ENCODE measurements at regions not wholly inside any gene's neighbourhood (a gene's known extent, or its start where the extent isn't known, plus 50 kb on each side); places are given as distances from the start of the nearest gene placed in this dataset.
"Not testable (repeated sequence)": the region's sequence is repeated elsewhere in the genome, so short reads cannot be mapped to it uniquely, and the experiment has no call there.

- DNase-seq, result peak; percentile 75
Measured at GRCh38 chr1:58249737-58250586, 296.6 kb downstream of the OMA1 start.

GRCh38 chr1:58249388-58249736, 297.2 kb downstream of the OMA1 start:
- no peak for DNase-seq

DNA sequence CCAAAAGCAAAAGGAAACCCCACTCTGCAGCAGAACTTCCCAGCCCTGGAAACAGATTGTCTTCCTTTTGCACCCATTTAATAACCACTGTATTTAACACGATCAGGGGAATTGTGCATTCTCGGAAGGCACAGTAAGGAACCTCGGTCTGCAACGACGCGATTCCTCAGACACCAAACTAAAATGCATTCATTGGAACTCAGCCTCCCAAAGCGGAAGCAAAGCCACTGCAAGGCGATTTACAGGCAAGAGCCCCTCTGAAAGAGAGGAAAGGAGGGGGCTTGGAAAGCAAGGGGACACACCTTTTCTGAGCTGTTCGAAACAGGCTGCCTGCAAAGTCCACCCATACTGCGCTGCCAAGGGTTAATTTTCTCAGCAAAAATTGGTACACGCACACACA, 297.7 kb downstream of the OMA1 start:
- peak; percentile 34 for DNase-seq

- no peak for DNase-seq
Measured at GRCh38 chr1:58248072-58248471, 298.5 kb downstream of the OMA1 start.

DNA sequence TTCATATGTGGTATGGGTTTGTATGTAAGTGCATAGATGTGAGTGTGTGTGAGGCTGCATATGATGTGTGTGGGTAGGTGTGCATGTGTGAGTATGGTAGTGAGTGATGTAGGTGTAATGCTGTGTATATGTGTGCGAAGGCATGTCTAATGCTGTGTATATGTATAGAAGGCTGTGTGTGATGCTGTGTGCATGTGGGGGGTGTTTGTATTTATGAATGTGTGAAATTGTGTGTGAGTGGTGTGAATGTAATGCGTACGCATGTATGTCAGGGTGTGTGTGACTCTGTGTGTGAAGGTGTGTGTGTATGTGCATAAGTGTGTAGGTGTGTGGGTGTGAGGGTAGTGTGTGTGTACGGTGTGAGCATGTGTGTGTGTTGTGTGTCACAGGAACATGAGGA, 300.0 kb downstream of the OMA1 start:
- DNase-seq, result no peak

DNA sequence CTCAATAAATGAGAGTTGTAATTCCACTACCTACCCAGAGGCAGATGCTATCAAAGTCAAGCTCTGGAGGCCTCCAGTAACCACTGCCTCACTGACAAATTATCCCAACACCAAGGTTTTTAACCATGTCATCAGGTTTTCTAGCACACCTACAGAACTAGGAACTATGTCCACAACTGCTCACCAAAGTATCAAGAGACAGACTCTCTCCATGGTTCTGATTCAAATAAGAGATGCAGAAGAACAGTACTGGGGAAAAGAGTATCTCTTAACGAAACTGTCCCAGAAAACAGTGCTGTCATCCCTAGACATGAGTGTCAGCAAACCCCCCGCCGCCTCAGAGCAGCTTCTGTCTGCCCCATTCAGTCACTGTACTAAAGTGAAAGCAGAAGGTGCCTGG, 301.7 kb downstream of the OMA1 start:
- no peak for DNase-seq

DNA sequence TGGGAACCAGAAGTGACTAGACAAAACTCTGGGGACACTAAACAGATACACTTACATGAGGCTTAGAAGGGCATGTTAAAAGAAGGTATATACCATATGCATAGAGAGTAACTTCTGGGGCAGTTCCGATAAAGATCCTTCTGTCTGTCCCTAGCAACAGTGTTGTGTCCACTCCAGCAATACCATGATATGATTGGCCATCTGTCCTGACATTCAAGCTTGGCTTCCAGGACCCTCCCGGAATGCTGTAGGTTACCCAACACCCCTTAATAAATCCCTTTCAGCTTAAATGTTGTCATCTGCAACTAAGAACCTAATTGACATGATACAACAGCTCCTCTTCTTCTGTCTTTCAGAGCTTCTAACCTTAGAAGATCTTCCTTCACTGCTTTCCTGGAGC, 307.7 kb downstream of the OMA1 start:
- DNase-seq, result no peak

DNA sequence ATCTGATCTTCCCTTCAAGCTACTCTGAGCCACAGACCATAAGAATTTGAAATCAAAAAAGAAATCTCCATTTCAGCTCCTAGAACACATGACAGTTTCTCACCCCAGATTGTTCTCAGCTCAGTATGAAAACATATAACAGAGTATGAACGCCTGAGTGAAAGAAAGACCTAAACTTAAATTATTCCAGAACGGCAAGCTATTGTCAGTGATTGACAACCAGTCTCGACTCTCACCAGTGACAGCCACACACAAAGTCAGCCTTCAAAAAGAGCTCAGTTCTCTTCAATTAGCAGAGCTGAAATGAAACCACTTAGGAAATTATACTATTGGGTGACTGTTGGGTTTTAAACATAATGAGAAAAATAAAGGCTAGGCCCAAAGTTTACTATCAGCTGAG, 312.8 kb downstream of the OMA1 start:
- no peak for DNase-seq

- no peak for DNase-seq
Measured at GRCh38 chr1:58231204-58231603, 315.3 kb downstream of the OMA1 start.

- no peak for DNase-seq
Measured at GRCh38 chr1:58227604-58228003, 318.9 kb downstream of the OMA1 start.

DNA sequence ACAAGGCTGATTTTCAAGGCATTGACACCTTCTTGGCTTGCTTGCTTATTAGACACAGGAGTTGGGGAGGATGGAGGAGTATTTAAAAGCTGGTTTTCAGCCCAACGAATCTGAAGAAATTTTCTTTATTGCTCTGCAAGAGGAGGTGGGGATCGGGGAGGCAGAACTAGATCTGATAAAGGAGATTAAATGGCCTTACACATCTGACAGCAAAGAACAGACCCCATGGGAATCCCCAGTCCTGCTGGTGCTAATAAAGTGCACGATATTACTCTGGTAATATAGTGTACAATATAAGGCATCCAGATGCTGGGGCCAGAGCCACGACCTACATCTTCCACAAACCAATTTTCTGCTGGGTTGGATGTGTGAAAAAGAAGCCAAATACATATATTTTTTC, 323.0 kb downstream of the OMA1 start:
- no peak for DNase-seq

GRCh38 chr1:58220836-58221472, 325.6 kb downstream of the OMA1 start:
- no peak for DNase-seq

GRCh38 chr1:58216169-58216568, 330.4 kb downstream of the OMA1 start:
- DNase-seq, result not testable (repeated sequence)

DNA sequence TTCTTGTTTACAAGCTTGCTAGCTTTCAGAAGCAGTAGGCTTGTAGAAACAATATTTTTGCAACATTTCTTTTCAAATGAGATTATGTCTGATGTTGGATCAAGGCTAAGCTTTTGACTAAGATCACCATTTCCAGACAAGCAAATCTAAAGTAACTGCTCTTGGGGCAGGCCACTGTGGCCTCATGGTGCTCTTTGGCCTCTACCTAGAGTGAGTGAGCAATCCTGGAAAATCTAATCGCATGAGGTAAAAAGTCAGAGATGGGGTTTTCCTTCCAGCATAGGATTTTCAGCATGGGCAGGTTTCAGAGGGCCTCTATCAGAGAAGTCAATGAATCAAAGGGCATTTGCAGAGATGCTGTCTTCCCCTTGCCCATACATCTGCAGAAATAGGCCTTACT, 331.9 kb downstream of the OMA1 start:
- no peak for DNase-seq

DNA sequence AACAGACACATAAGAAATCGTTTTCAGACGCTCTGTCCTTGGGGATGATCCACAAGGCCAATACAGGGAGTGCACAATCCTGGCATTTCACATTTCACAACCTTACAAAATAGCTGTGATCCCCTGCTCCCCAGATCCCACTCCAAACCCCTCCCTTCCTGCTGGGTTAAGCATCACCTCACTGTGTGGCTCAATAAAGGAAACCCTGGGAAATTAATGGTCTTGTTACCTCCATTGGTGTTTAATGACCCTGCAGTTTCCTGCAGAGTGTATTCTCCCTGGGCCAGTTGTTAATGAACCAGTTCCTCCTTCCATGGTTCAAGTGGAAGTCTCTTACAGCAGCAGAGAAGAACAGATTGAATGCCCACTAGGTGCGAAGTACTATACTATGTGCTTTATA, 334.7 kb downstream of the OMA1 start:
- DNase-seq, result no peak

DNA sequence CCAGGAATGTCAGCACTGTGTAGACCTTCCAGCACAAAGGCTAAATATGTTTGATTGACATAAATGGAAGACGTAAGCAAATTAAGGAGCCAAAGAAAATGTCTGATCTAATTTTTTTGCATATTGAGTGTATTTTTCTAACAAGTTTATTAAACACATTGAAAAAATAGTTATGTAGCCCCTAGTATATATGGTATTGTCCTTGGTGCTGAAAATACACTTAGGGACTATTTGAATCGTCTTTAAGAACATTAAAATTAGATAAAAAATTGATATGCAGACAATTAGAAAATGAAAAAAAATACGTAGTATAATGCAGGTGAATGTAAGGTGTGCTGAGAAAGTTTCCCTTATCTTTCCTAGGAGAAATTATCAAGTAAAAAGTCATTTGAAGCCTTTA, 337.0 kb downstream of the OMA1 start:
- DNase-seq, result no peak

GRCh38 chr1:58206749-58207148, 339.8 kb downstream of the OMA1 start:
- DNase-seq, result peak; percentile 30

DNA sequence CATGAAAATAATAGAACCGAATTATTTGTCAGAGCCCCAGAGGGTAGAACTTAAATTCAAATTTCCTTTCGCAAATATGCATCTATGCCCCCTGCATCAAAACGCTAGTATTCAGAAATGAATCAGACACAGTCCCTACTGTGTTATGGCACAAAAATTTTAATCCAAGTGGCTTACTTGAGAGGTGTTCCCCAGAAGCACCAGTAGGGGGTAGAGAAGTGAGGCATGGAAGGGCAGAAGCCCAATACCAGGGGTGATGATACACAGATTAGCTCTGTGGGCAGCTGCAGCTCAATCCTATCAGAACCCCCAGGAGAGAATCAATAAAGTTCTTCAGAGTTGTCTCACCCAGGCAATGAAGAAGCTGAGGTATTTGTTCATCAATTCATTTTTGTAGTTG, 342.2 kb downstream of the OMA1 start:
- DNase-seq, result peak; percentile 7

GRCh38 chr1:58201492-58202106, 344.9 kb downstream of the OMA1 start:
- no peak for DNase-seq

GRCh38 chr1:58200437-58200836, 346.1 kb downstream of the OMA1 start:
- DNase-seq, result no peak

GRCh38 chr1:58197811-58198210, 348.7 kb downstream of the OMA1 start:
- DNase-seq, result no peak

DNA sequence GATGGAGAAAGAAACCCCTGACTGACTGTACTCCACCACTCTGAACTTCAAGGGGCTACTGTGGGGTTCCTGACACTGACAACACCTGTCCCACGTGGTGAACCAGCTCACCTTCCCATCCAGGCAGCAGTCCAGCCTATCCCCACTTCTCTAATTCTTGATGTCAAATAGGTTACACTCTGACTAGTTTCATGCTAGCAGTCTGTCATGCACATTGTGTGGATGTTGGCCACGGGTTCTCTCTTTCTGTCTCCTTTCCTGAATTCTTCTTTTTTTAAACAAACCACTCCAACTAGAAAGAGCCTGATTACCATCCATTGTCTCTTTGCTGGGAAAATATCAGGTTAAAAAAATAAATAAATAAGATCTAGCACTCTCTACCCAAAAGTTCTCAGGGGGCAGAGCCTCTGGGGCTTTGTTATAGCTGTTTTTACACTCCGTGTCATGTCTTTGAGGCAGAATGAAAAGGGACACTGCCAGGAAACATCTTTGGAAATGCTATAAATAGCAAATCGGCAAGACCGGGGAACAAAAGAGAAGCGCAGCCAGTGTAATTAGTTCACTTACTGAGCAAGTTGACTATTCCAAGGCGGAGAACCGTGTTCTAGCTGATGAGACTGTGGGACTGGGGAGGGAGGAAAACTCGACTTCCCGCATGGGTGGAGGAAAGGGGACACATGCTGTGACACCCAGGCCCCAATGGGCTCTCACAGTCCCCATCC, 356.1 kb downstream of the OMA1 start:
- no peak for DNase-seq

DNA sequence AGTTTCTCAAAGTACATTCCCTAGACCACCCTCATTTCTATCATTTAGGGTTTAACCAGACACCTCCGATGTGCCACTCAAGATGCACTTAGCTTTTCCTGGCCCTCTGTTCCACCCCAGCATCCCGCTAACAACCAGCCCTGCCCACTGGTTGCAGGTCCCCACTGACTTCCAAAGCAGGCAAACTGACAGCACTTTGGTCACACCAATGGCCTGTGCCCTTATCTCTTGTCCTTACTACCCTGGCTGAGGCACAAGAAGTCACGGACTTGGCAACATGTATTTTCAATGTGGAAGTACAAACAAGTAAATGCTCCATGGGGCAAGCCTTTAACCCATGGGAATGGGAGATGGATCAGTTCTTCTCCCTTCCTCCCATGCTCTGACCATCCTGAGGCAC, 357.1 kb downstream of the OMA1 start:
- DNase-seq, result no peak

DNA sequence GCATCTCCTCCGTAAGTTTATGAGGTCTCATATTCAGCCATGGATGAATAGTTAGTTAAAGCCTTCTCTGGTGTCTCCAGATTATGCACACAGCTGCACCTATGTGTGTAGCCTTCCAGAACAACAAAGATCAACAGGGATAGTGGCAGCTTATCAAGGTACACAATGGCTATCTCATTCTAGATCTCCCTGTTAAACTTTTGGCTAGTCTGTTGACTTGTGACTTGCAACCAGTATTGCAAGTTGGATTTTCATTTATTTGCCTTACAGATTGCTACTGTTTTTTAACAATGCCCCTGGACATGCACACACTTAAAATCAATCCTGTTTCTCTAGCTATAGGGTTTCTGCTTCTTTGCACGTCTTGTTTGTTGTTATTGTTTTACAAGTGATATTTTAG, 363.2 kb downstream of the OMA1 start:
- DNase-seq, result no peak
